ENCODE measurements at regions not wholly inside any gene's neighbourhood (a gene's known extent, or its start where the extent isn't known, plus 50 kb on each side); places are given as distances from the start of the nearest gene placed in this dataset.
"Not testable (repeated sequence)": the region's sequence is repeated elsewhere in the genome, so short reads cannot be mapped to it uniquely, and the experiment has no call there.

DNA sequence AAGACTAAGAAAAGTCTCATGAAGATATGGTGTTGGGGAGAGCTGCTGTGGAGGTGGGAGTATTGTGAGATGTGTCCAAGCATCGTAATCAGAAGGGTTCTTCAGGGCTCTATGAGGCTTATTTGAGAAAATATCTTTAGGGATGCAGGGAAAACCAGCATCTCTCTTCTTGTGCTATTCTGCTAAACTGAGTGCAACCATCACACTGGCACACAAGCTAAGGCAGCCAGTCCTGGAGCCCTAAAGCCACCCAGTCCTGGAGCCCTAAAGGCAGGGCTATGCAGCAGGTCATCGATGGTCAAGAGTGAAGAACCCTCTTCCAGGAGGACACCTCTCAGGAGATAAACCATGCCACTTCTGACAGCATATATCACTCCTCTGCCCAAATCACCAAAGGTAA is 445.2 kb upstream of the MIR17HG start:
- H3K9me3 Mint-ChIP-seq: peaks cover 11 to 17% of the 10 kb centered on the region in 2 donors
- no peaks in the 10 kb centered on the region for H3K36me3 Mint-ChIP-seq
- no peak overlapping the region for H3K27ac Mint-ChIP-seq
- ATAC-seq (no peak), DNase-seq (ENCODE audit: low spot score in 2 of 2) (no peak)

DNA sequence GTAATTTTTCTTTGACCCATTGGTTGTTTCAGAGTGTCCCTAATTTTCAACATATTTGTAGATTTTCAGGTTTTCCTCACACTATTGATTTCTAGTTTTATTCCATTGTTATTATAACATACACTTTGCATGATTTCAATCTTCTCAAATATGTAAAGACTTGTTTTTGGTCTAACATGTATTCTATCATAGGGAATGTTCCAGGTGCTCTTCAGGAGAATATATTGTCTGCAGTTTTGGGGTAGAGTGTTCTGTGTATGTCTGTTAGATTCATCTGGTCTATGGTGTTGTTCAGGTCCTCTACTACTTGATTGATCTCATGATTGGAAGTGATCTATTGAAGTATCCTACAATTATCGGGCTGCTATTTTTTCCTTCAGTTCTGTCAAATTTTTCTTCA is 440.9 kb upstream of the MIR17HG start:
- DNase-seq (ENCODE audit: low spot score in 2 of 2) (no peak), ATAC-seq (no peak)
- Mint-ChIP-seq H3K36me3 (no peaks in the 10 kb centered on the region), H3K9me3 (peaks cover 10 to 11% of the 10 kb centered on the region in 2 donors), H3K27ac (no peak overlapping the region)

DNA sequence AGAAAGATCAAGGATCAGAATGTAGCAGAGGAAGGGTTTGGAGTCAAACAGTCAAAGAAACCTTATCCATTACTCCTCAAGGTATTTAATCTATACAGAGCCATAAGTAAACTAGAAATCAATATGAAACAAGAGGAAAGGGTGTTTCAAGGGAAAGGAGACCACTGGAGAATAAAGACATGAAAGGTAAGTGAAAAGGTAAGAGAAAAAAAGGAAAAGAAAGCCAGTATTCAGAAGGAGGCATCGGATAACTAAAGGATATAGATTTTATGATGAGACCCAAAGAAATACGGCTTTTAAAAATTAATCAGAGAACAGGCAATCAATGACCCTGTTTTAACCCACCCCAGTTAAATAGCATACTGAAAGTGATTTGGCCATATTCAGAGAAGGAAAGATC is 438.7 kb upstream of the MIR17HG start:
- ATAC-seq (no peak), DNase-seq (ENCODE audit: low spot score in 2 of 2) (no peak)
- no peaks in the 10 kb centered on the region for H3K36me3 Mint-ChIP-seq
- no peak overlapping the region for H3K27ac Mint-ChIP-seq
- peaks cover 9 to 11% of the 10 kb centered on the region in 2 donors for H3K9me3 Mint-ChIP-seq

DNA sequence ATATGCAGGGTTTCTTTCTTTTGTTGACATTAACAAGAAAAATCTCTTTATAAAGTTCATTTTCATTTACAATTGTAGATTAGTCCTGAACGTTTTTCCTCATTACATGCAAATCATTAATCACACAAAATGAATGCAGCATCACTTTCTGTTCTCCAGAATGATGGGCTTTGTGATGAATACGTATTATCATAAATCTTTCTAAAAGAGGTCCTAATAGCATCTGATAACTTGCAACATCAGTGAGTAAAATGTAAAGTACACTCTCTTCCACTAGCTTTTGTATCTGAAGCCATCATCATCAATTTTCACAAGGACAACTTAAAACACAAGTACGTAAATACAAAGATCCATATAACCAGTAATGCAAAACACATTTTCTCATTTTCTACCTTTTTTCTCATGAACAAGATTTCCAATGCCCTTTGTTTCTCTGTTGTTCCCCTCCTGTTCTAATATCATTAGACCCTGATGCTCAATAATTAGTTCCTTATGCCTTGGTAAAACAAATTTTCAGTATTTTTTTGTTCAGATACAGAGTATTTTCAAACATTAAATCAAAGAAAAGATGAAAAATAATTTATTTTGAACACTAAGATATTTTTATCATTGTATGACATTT is 437.4 kb upstream of the MIR17HG start:
- no peaks in the 10 kb centered on the region for H3K36me3 Mint-ChIP-seq
- H3K9me3 Mint-ChIP-seq: peaks cover 9 to 12% of the 10 kb centered on the region in 2 donors
- no peak for DNase-seq (ENCODE audit: low spot score in 2 of 2)
- no peak for ATAC-seq
- H3K27ac Mint-ChIP-seq: no peak overlapping the region

DNA sequence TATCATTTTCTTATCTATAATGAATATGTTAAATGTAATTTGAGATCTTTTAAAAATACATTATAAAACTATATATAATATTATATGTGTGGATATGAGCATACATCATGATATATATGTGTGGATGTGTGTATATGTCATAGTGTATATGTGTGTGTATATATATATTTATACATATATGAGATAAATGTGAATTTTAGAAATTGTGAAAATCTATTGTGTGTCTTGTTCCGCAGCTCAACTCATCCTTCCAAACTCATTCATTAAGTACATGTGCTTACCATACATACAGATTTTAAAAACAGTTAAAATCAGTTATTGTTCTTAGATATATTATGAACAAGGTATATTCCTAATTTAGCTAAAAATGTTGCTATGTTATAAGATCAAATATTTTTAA is 435.2 kb upstream of the MIR17HG start:
- peaks cover 4 to 9% of the 10 kb centered on the region in 2 donors for H3K9me3 Mint-ChIP-seq
- no peaks in the 10 kb centered on the region for H3K36me3 Mint-ChIP-seq
- no peak overlapping the region for H3K27ac Mint-ChIP-seq
- no peak for ATAC-seq
- no peak for DNase-seq (ENCODE audit: low spot score in 2 of 2)

DNA sequence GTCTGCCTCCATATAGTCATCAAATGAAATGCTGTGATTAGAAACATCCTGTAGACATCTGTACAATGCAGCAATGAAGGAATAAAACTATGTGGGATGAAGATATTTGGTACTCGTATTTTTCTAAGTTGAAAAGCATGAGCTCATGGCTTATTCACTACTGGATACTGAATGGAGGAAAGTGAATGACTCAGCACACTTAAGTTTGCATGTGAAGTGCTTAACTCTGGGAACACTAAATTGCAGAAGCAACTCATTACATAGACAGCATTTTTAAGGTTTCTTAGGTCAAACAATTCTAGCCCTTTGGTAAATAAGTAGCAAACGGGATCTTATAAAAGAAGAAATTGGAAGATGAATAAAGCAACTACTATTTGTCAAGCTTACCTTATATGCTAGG is 429.0 kb upstream of the MIR17HG start:
- Mint-ChIP-seq H3K27ac (no peak overlapping the region), H3K9me3 (peaks cover 0 to 16% of the 10 kb centered on the region in 2 donors), H3K36me3 (no peaks in the 10 kb centered on the region)
- ATAC-seq (no peak), DNase-seq (ENCODE audit: low spot score in 2 of 2) (no peak)

DNA sequence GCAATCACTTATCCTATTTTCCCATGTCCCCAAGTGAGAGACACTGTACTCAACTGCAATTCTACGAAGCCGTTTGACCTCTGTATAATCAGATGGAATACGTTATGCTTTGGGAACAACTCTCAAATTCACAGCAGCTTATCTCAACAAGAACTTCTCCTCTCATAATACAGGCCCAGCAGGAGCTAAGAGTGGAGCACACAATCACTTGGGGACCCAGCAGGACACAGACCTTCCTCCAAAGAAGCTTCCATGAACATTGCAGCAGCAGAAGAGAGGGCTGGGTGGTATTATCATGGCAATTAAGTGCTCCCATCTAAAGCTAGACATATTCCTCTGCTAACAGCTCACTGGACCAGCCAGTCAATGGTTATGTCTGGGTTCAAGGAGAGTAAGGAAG is 428.3 kb upstream of the MIR17HG start:
- H3K27ac Mint-ChIP-seq: no peak overlapping the region
- ATAC-seq: no peak
- no peaks in the 10 kb centered on the region for H3K36me3 Mint-ChIP-seq

DNA sequence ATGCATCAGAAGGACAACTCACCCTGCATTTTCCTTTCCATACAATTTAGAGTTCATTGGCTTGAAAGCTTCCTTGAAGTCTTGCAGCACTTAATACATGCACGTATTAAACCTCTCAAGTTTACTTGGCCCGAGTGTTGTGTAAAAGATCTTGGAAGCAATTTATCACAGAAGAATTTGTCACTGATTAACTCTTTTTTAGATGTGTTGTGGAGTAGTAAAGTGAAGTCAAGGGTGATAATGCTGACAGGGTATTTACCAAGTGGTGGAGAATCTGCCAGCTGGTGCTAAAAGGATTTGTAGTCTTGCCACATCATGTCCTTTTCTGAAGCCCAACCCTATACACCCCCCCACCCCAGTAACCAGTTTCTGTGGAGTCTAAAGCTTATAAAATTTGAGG is 421.0 kb upstream of the MIR17HG start:
- H3K27ac Mint-ChIP-seq: no peak overlapping the region
- H3K36me3 Mint-ChIP-seq: peaks cover 0 to 4% of the 10 kb centered on the region in 2 donors
- DNase-seq (ENCODE audit: low spot score in 2 of 2) (no peak), ATAC-seq (no peak)
- H3K9me3 Mint-ChIP-seq: peaks cover 9 to 14% of the 10 kb centered on the region in 2 donors

More for the DNA sequence above, 428.3 kb upstream of the MIR17HG start:
- peaks cover 0 to 16% of the 10 kb centered on the region in 2 donors for H3K9me3 Mint-ChIP-seq
- DNase-seq (ENCODE audit: low spot score in 2 of 2): no peak

DNA sequence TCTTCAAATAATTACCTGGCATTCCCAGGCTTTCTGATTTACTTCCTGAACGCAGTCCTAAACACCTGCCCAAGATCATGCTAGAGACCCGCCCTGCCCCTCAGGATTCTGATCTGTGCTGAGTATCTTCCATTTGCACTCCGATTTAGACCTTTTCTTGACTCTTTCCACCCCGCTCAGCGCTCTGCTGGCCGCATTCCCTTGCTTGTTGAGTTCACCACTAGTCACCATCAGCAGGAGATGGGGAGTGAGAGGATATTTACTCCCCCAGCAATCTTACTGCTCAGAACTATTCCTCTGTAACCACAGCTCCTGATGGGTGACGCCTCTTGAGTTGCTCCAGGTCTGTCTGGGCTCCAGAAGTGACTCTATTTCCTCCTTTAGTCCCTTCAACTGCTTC is 419.4 kb upstream of the MIR17HG start:
- Mint-ChIP-seq H3K9me3 (peaks cover 9 to 14% of the 10 kb centered on the region in 2 donors), H3K36me3 (peaks cover 0 to 4% of the 10 kb centered on the region in 2 donors), H3K27ac (no peak overlapping the region)
- no peak for DNase-seq (ENCODE audit: low spot score in 2 of 2)
- no peak for ATAC-seq

DNA sequence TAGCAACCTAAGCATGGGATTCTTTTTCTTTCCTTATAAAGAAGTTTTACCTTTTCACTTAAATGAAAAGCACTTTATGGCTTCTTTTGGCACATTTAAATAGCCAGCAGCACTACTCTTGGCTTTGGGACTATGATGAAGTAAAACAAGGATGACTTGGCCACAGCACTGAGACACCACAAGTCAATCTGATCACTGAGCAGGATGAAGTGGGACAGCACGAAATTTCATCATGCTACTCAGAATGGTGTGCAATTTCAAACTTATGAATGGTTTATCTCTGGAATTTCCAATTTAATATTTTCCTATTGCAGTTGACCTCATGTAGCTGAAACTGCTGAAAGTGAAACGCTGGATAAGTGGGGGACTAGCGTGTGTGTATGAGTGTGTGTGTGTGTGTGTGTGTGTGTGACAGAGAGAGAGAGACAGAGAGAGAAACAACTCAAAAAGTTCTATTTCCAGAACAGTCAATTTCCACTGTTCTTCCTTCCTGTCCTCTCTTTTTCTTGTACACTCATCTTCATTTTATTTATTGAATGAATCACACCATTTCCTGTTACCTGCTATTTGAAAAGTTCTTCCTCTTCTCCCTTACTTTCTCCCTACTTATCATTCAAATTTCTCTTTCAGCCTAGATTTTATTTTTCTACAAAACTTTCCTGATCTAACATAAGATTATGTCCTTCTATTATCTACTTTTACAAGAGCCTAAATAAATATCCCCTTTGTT is 414.2 kb upstream of the MIR17HG start:
- DNase-seq (ENCODE audit: low spot score in 2 of 2) (no peak), ATAC-seq (no peak)
- peaks cover 0 to 4% of the 10 kb centered on the region in 2 donors for H3K36me3 Mint-ChIP-seq
- no peak overlapping the region for H3K27ac Mint-ChIP-seq
- H3K9me3 Mint-ChIP-seq: peaks cover 12 to 13% of the 10 kb centered on the region in 2 donors

DNA sequence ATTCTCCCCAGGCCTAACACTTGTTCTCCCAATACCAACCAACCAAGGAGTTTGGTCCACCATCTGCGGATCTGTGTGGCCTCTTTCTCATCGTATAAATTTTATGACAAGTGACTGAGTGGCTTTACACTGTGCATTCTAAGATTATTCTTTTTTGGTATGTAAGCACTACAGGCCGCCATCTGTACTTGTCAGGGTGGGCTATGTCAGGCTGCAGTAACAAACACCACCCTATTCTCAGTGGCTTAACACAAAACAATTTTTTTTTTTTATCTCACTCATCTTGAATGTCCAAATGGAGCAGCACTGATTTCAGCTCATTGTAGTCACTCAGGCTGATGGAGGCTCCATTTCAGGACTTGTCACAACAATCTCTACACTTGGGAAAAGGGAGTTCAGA is 412.7 kb upstream of the MIR17HG start:
- DNase-seq (ENCODE audit: low spot score in 2 of 2): no peak
- Mint-ChIP-seq H3K27ac (no peak overlapping the region), H3K36me3 (peaks cover 0 to under 1% of the 10 kb centered on the region in 2 donors), H3K9me3 (peaks cover 5% of the 10 kb centered on the region in 2 donors)
- ATAC-seq: no peak

DNA sequence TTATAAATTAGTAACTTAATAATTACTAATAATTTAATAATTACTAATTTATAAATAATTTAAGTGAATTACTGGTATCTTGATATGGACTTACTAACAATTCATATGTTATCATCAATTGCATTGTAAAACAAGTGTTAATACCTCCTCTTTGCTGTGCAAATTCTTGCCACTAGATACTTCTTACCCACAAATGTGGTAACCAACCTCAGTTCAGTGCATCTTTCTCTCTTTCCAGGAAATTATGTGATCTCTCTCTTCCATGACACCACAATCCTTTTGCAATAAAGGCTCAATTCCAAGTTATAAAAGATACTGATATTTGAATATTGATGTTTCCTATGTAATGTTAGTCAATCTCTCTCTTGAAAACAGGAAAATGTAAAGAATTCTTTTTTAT is 408.6 kb upstream of the MIR17HG start:
- ATAC-seq: no peak
- no peak for DNase-seq (ENCODE audit: low spot score in 2 of 2)
- Mint-ChIP-seq H3K36me3 (no peaks in the 10 kb centered on the region), H3K27ac (no peak overlapping the region), H3K9me3 (peaks cover 5% of the 10 kb centered on the region in 2 donors)

DNA sequence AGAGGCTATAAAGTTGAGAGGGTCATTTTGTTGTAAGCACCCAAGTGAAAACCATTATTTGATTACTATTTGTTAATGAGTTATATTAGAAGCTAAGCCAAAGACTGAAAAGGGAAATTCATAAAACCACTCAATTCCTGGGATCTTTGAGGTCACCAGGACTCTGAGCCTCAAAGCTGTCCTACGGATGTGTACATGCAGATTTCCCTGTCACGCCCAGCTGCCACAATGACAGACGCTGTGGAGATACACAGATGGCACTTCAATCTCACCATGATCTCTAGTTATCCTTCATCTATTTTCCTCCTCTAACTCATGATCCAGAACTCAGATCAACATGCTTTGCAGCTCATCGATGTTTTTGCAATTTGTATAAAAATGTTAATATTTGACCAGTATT is 403.5 kb upstream of the MIR17HG start:
- no peak for ATAC-seq

DNA sequence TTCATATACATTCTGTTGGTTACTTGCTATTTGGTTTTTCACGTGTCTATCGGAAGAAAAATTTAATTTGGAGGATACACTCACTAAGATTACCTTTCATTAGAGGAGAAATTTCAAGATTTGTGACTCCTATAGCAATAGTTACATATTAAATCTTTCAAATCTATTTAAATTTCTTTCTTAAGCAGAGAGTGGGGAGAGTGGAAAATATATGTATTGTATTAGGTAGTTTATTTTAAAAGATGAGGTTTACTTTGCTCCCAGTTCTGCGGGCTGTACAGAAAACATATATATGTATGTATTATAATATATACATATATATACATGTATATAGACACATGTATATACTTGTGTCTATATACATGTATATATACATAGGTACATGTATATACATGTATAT is 402.3 kb upstream of the MIR17HG start:
- H3K36me3 Mint-ChIP-seq; H3K27ac Mint-ChIP-seq; ATAC-seq; DNase-seq (ENCODE audit: low spot score in 2 of 2): not testable (repeated sequence)
- peaks cover 5 to 19% of the 10 kb centered on the region in 2 donors for H3K9me3 Mint-ChIP-seq

More for the DNA sequence above, 403.5 kb upstream of the MIR17HG start:
- H3K36me3 Mint-ChIP-seq: no peaks in the 10 kb centered on the region
- DNase-seq (ENCODE audit: low spot score in 2 of 2): no peak
- no peak overlapping the region for H3K27ac Mint-ChIP-seq
- peaks cover 5 to 19% of the 10 kb centered on the region in 2 donors for H3K9me3 Mint-ChIP-seq

DNA sequence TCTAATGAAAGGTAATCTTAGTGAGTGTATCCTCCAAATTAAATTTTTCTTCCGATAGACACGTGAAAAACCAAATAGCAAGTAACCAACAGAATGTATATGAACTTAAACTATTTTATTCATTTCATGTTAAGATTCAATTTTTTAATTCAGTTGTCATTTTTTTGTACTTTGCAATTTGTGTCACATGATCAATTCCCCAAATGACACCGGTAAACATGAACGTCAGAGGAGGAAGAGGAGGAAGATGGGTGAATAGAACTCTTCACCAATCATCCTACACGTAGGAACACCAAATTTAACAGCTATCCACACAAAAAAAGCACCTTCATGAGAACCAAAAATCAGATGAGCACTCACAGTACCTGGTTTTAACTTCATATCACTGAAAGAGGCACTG is 401.4 kb upstream of the MIR17HG start:
- H3K36me3 Mint-ChIP-seq; H3K27ac Mint-ChIP-seq; ATAC-seq; DNase-seq (ENCODE audit: low spot score in 2 of 2): not testable (repeated sequence)
- H3K9me3 Mint-ChIP-seq: peaks cover 0 to 14% of the 10 kb centered on the region in 2 donors

DNA sequence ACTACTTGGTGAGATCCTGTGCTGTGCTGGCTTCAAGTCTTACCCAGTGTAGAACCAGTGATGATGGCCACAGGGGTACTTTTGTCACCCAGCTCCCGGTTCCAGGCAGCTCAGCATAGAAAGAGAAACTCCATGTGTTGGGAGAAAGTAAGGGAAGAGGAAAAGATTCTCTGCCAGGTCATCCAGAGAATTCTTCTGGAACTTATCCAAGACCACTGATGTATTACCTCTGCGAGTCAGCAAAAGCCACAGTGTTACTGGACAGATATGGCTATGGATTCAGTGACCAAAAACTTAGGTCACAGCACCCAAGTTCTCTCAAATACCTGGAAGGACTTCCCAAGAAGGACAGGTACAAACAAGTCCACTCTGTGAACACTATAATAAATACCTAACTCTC is 399.5 kb upstream of the MIR17HG start:
- no peak for DNase-seq (ENCODE audit: low spot score in 2 of 2)
- peaks cover 0 to 14% of the 10 kb centered on the region in 2 donors for H3K9me3 Mint-ChIP-seq
- no peaks in the 10 kb centered on the region for H3K36me3 Mint-ChIP-seq
- H3K27ac Mint-ChIP-seq: no peak overlapping the region
- ATAC-seq: no peak

DNA sequence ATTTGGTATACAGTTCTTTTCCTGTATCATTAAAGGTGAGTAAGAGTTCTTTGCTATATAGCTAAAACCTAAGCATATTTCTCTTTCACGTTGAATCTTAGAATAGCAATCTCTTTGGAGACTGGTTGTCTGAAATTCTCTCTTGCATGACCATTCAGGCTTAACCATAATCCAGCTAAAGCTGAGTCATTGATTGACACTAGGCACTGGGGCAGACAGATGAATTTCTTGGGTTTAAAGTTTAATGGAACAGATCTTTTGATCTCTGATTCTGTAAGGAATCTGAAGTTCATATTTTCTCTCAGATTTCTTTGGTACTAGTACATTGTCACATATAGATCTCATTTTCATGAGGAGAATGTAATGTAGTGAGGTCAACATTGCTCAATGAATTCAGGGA is 397.3 kb upstream of the MIR17HG start:
- H3K36me3 Mint-ChIP-seq: no peaks in the 10 kb centered on the region
- H3K9me3 Mint-ChIP-seq: peaks cover 0 to 14% of the 10 kb centered on the region in 2 donors
- ATAC-seq (no peak), DNase-seq (ENCODE audit: low spot score in 2 of 2) (no peak)
- no peak overlapping the region for H3K27ac Mint-ChIP-seq

DNA sequence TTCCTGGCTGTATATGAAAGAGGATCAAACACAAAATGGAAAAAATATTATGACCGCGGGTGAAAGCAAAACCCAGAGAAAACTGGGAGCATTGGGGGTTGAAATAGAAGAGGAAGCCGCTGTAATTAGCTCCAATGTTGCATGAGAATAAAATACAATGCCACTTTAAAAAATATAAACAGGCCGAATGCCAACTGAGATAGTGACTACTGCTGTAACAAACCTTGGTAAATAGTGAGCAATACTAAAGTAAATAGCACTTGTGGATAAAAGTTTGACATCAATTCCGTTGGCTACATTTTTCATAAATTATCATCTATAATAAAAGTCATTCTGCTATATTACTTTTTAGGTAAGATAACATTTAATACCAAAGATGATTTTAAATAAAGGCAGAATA is 395.8 kb upstream of the MIR17HG start:
- DNase-seq (ENCODE audit: low spot score in 2 of 2) (no peak), ATAC-seq (no peak)
- H3K36me3 Mint-ChIP-seq: no peaks in the 10 kb centered on the region
- no peak overlapping the region for H3K27ac Mint-ChIP-seq
- peaks cover 0 to 11% of the 10 kb centered on the region in 2 donors for H3K9me3 Mint-ChIP-seq
